K562 (cell line): ENCODE measurements at regions not wholly inside any gene's neighbourhood (a gene's known extent, or its start where the extent isn't known, plus 50 kb on each side); places are given as distances from the start of the nearest gene placed in this dataset.

Experiments
- ATAC-seq: fragments of 200-7000 bp; cut with Tn5 transposase; 3 replicates; pipeline ENCODE4 v1.9.1; 2020; ENCODE audit warnings: moderate library complexity
- BruUV-seq: library from RNA; stranded (reverse); fragments of 400-500 nt; replicated peaks from 2 replicates; lab custom pipeline; 2021; lab: Mats Ljungman, UMichigan
- CTCF ChIA-PET: fragments of 300-600 bp; formaldehyde crosslinking; extraction: SDS; loops from one replicate; lab custom pipeline; 2021; ENCODE audit warnings: low intra/inter-chr PET ratio; lab: Yijun Ruan, JAX
- POLR2A ChIA-PET: fragments of 300-600, 350-650 bp; sonication (Branson Sonifier 250); formaldehyde crosslinking; extraction: SDS; loops from one replicate; lab custom pipeline; 2021; ENCODE audit warnings: antibody characterized with exemption, inconsistent platforms; lab: Yijun Ruan, JAX
- DNase-seq, 4 experiments: peaks; one replicate each; pipeline versions ENCODE4 v3.0.0 to v3.0.0-alpha.2; 2011 to 2018; ENCODE audit warnings: low spot score in 3 of 4, mixed read lengths in 3 of 4; ENCODE audit errors: extremely low read depth in 1 of 4
- FAIRE-seq: peaks from 2 replicates; lab custom pipeline; 2011; peaks lifted over from hg19 to GRCh38; lab: Jason Lieb, UNC
- H2AFZ ChIP-seq: 2 replicates; pipeline ENCODE4 v1.6.0; 2011; ENCODE audit warnings: low read depth, low read length, control low read depth, inconsistent platforms
- H3K27ac ChIP-seq: fragments of 200-600 bp; 3 replicates; pipeline ENCODE4 v1.8.0; 2011; ENCODE audit warnings: low read depth, mild to moderate bottlenecking, control low read depth, inconsistent platforms, low read length, moderate library complexity, mixed read lengths; ENCODE audit errors: extremely low read depth
- H3K27me3 ChIP-seq, 2 experiments: fragments of 300-600 bp in 1 of 2; 2 replicates in 1 of 2; 3 replicates in 1 of 2; pipeline versions ENCODE4 v1.6.0 to v1.8.0; 2011; ENCODE audit warnings: inconsistent platforms in 2 of 2, low read length in 2 of 2, mild to moderate bottlenecking in 1 of 2, mixed read lengths in 1 of 2, moderate library complexity in 1 of 2; ENCODE audit not compliant: control insufficient read depth in 2 of 2, insufficient read depth in 2 of 2
- H3K36me3 ChIP-seq: fragments of 300-600 bp; 3 replicates; pipeline ENCODE4 v1.8.0; 2011; ENCODE audit warnings: mild to moderate bottlenecking, low read length, inconsistent platforms; ENCODE audit not compliant: control insufficient read depth, insufficient read depth
- H3K4me1 ChIP-seq, 2 experiments: fragments of 200-600 bp in 1 of 2; replicated peaks in 1 of 2; 2 replicates in 1 of 2; 3 replicates in 1 of 2; pipeline versions ENCODE4 v1.5.1 to v1.8.0; 2011; ENCODE audit warnings: inconsistent platforms in 2 of 2, low read length in 2 of 2, mild to moderate bottlenecking in 1 of 2, mixed read lengths in 1 of 2, moderate library complexity in 1 of 2; ENCODE audit not compliant: control insufficient read depth in 2 of 2, insufficient read depth in 2 of 2
- H3K4me2 ChIP-seq: 2 replicates; pipeline ENCODE4 v1.6.1; 2011; ENCODE audit warnings: low read length, control low read depth, inconsistent platforms, mixed read lengths; ENCODE audit not compliant: insufficient read depth
- H3K4me3 ChIP-seq: fragments of 200-600 bp; sonication (generic), shearing (Covaris generic); 2 replicates; pipeline ENCODE4 v1.5.1; 2016; ENCODE audit warnings: control low read depth, inconsistent platforms
- H3K79me2 ChIP-seq: fragments of 200-600 bp; 3 replicates; pipeline ENCODE4 v1.8.0; 2011; ENCODE audit warnings: low read length, inconsistent platforms; ENCODE audit not compliant: control insufficient read depth, insufficient read depth
- H3K9ac ChIP-seq, 2 experiments: 2 replicates each; pipeline versions ENCODE4 v1.6.0 to v1.6.1; 2011; ENCODE audit warnings: low read depth in 2 of 2, low read length in 2 of 2, control low read depth in 1 of 2, inconsistent platforms in 1 of 2, mild to moderate bottlenecking in 1 of 2, mixed read lengths in 1 of 2; ENCODE audit not compliant: insufficient read depth in 1 of 2
- H3K9me1 ChIP-seq: one replicate; pipeline ENCODE4 v1.6.0; 2011; ENCODE audit warnings: inconsistent platforms, mild to moderate bottlenecking, low read length, moderate library complexity; ENCODE audit not compliant: control insufficient read depth, insufficient read depth
- H3K9me3 ChIP-seq: replicated peaks from 2 replicates; pipeline ENCODE4 v1.5.1; 2011; ENCODE audit warnings: low read depth, low read length, inconsistent platforms; ENCODE audit not compliant: control insufficient read depth, insufficient read depth
- H4K20me1 ChIP-seq: replicated peaks from 2 replicates; pipeline ENCODE4 v1.6.1; 2011; ENCODE audit warnings: low read length, inconsistent platforms, mixed read lengths; ENCODE audit not compliant: control insufficient read depth, insufficient read depth
- ATF1 ChIP-seq, 2 experiments: fragments of 450-650 bp in 1 of 2; IDR thresholded peaks; 2 replicates each; pipeline ENCODE4 v1.6.1; 2016; ENCODE audit warnings: missing compliant biosample characterization in 1 of 2, missing genetic modification characterization in 1 of 2
- COPS2 ChIP-seq: fragments of 450-650 bp; conservative IDR thresholded peaks from 2 replicates; pipeline ENCODE4 v1.6.1; 2016; ENCODE audit warnings: mild to moderate bottlenecking, moderate library complexity
- HOMEZ ChIP-seq: fragments of 250-450 bp; sonication (Bioruptor Pico); IDR thresholded peaks from 2 replicates; pipeline ENCODE4 v1.4.0; 2020; ENCODE audit warnings: mild to moderate bottlenecking, moderate library complexity
- KLF6 ChIP-seq: fragments of 250-450 bp; sonication (Bioruptor Pico); IDR thresholded peaks from 2 replicates; pipeline ENCODE4 v1.4.0; 2020; ENCODE audit warnings: mild to moderate bottlenecking, moderate library complexity, borderline replicate concordance
- LARP7 ChIP-seq: fragments of 450-650 bp; IDR thresholded peaks from 2 replicates; pipeline ENCODE4 v1.6.1; 2016
- NR2C1 ChIP-seq, 2 experiments: fragments of 450-650 bp; IDR thresholded peaks; 2 replicates each; pipeline ENCODE4 v1.6.1; 2017; ENCODE audit warnings: mild to moderate bottlenecking in 2 of 2, antibody characterized with exemption in 1 of 2, inconsistent platforms in 1 of 2, missing compliant biosample characterization in 1 of 2, missing genetic modification characterization in 1 of 2
- PHF8 ChIP-seq: fragments of 200-600 bp; sonication (generic); IDR thresholded peaks from 2 replicates; pipeline ENCODE4 v1.6.1; 2012; ENCODE audit warnings: mixed run types, mild to moderate bottlenecking, inconsistent platforms, low read length, moderate library complexity, borderline replicate concordance
- POLR3G ChIP-seq: IDR thresholded peaks from 2 replicates; pipeline ENCODE4 v1.6.1; 2011; ENCODE audit not compliant: insufficient read length, insufficient replicate concordance; ENCODE audit errors: extremely low read depth
- RBM22 ChIP-seq: fragments of 200-400 bp; formaldehyde crosslinking; IDR thresholded peaks from 2 replicates; pipeline ENCODE4 v1.6.1; 2018; ENCODE audit warnings: low read length, low read depth; ENCODE audit not compliant: poor library complexity, severe bottlenecking
- SIN3B ChIP-seq: fragments of 450-650 bp; IDR thresholded peaks from 2 replicates; pipeline ENCODE4 v1.6.1; 2017; ENCODE audit warnings: low read depth, mild to moderate bottlenecking, moderate library complexity
- SMARCE1 ChIP-seq: fragments of 450-650 bp; IDR thresholded peaks from 2 replicates; pipeline ENCODE4 v1.7.1; 2016; ENCODE audit warnings: mild to moderate bottlenecking
- STAG1 ChIP-seq: sonication (generic); formaldehyde crosslinking; IDR thresholded peaks from 2 replicates; pipeline ENCODE4 v1.5.0; 2020; ENCODE audit warnings: missing genetic modification reagents, borderline replicate concordance
- THAP7 ChIP-seq: fragments of 250-450 bp; sonication (Bioruptor Pico); IDR thresholded peaks from 2 replicates; pipeline ENCODE4 v1.5.0; 2021
- ZBTB26 ChIP-seq: fragments of 450-650 bp; formaldehyde crosslinking; IDR thresholded peaks from 2 replicates; pipeline ENCODE4 v1.4.0; 2022; ENCODE audit warnings: missing genetic modification characterization
- ZC3H4 ChIP-seq: sonication (generic); formaldehyde crosslinking; IDR thresholded peaks from 2 replicates; pipeline ENCODE4 v1.9.0; 2021; ENCODE audit warnings: missing genetic modification reagents, borderline replicate concordance
- ZNF431 ChIP-seq: sonication (generic); formaldehyde crosslinking; IDR thresholded peaks from 2 replicates; pipeline ENCODE4 v1.8.0; 2022; ENCODE audit warnings: mild to moderate bottlenecking, missing genetic modification reagents
- ZNF586 ChIP-seq: fragments of 450-650 bp; formaldehyde crosslinking; conservative IDR thresholded peaks from 2 replicates; pipeline ENCODE4 v1.4.0; 2020; ENCODE audit warnings: mild to moderate bottlenecking, moderate library complexity
- WGBS: fragments of 100-300 bp; shearing (Covaris generic); methylation state at CpG from one replicate; pipeline ENCODE4 v1.1.6; 2016; ENCODE audit warnings: low coverage, mixed read lengths; ENCODE audit not compliant: insufficient coverage; ENCODE audit errors: missing lambda C conversion rate; 5-methylcytosine and 5-hydroxymethylcytosine counted together
- in situ Hi-C: fragments of 300-500 bp; cut with MboI; formaldehyde crosslinking; loops from 4 replicates; pipeline ENCODE4 v1.15.0; 2018; ENCODE audit warnings: inconsistent platforms, mixed read lengths
- intact Hi-C: fragments of 100-400 bp; cut with micrococcal nuclease; formaldehyde crosslinking; loops from 2 replicates; pipeline ENCODE4 v1.14.2; 2022

- Histone ChIP-seq H3K9me3 (no peaks in the 10 kb centered on the region), H3K9me1 (no peaks in the 10 kb centered on the region), H3K9ac (no peak overlapping the region), H3K4me1 (peaks cover 0 to 17% of the 10 kb centered on the region in 2 experiments; a peak in 3 of 5 replicates), H3K27me3 (no peaks in the 10 kb centered on the region), H3K4me2 (no peak overlapping the region), H3K79me2 (no peaks in the 10 kb centered on the region), H3K27ac (no peak overlapping the region), H3K4me3 (no peak overlapping the region), H3K36me3 (no peaks in the 10 kb centered on the region), H4K20me1 (no peaks in the 10 kb centered on the region), H2AFZ (no peak overlapping the region)
- in situ Hi-C loops = no loop called here
- ATAC-seq (no peak), DNase-seq (no peak), FAIRE-seq (no peak)
- ChIA-PET CTCF (no interaction called here), POLR2A (no interaction called here)
- WGBS = 15% methylated on average over 1 of the region's 1 CpG
- intact Hi-C loops = loop anchor here (5.0 kb wide), 1 partner anchor 63 kb away; the partner anchor contains the start of gene LEKR1
- no TSS peak for BruUV-seq
- TF ChIP-seq SMARCE1 = no peak
- TF ChIP-seq SIN3B = no peak
- TF ChIP-seq ZNF431 (CRISPR knock-in tag) = no peak
- no peak for TF ChIP-seq RBM22
- TF ChIP-seq POLR3G = no peak
- TF ChIP-seq HOMEZ (CRISPR knock-in tag) = no peak
- no peak for TF ChIP-seq ZBTB26 (CRISPR knock-in tag)
- TF ChIP-seq ZC3H4 (CRISPR knock-in tag) = no peak
- TF ChIP-seq KLF6 = no peak
- no peak for TF ChIP-seq ZNF586
- TF ChIP-seq THAP7 (CRISPR knock-in tag) = no peak
- TF ChIP-seq LARP7 = no peak
- TF ChIP-seq ATF1 (CRISPR knock-in tag; IDR thresholded peaks at IDR 0.05) = no peak
- no peak for TF ChIP-seq ATF1 (tag; IDR thresholded peaks at IDR 0.05)
- no peak for TF ChIP-seq PHF8
- TF ChIP-seq STAG1 (CRISPR knock-in tag) = no peak
- no peak for TF ChIP-seq COPS2
- TF ChIP-seq NR2C1 (IDR thresholded peaks at IDR 0.05) = no peak
- TF ChIP-seq NR2C1 (tag; IDR thresholded peaks at IDR 0.05) = no peak
Measured at GRCh38 chr3:156764751-156765150, 61.4 kb upstream of the LEKR1 start.
